Ascending aorta (tissue), 2 donors: ENCODE measurements at regions not wholly inside any gene's neighbourhood (a gene's known extent, or its start where the extent isn't known, plus 50 kb on each side); places are given as distances from the start of the nearest gene placed in this dataset.
"Not testable (repeated sequence)": the region's sequence is repeated elsewhere in the genome, so short reads cannot be mapped to it uniquely, and the experiment has no call there.

ENCODE experiments used
- DNase-seq, 2 donors: peaks; one replicate each; pipeline ENCODE4 v3.0.0-alpha.2; 2019; ENCODE audit warnings: low spot score in 2 of 2
- H3K27ac ChIP-seq, 2 donors: fragments of 200-600 bp; sonication (generic); one replicate each; pipeline ENCODE4 v1.5.1; 2016 to 2017; ENCODE audit warnings: mild to moderate bottlenecking in 1 of 2
- H3K27me3 ChIP-seq: fragments of 200-600 bp; sonication (generic); one replicate; pipeline ENCODE4 v1.5.1; 2017
- H3K36me3 ChIP-seq, 2 donors: fragments of 200-600 bp; sonication (generic); one replicate each; pipeline ENCODE4 v1.5.1; 2016
- H3K4me1 ChIP-seq, 2 donors: fragments of 200-600 bp; sonication (generic); one replicate each; pipeline ENCODE4 v1.5.1; 2016 to 2017; ENCODE audit warnings: mild to moderate bottlenecking in 1 of 2
- H3K4me3 ChIP-seq, 2 donors: fragments of 200-600 bp; sonication (generic); one replicate each; pipeline ENCODE4 v1.5.1; 2016 to 2017; ENCODE audit warnings: mild to moderate bottlenecking in 1 of 2
- H3K9me3 ChIP-seq, 2 donors: fragments of 200-600 bp; sonication (generic); one replicate each; pipeline ENCODE4 v1.5.1; 2016
- CTCF ChIP-seq, 3 experiments: fragments of 200-600 bp in 2 of 3; fragments of 450-650 bp in 1 of 3; sonication (generic) in 2 of 3; IDR thresholded peaks; one replicate each; pipeline ENCODE4 v1.5.1; 2016 to 2019; ENCODE audit warnings: antibody characterized with exemption in 3 of 3, mild to moderate bottlenecking in 1 of 3, moderate library complexity in 1 of 3
- intact Hi-C: fragments of 100-400 bp; cut with DNase I; formaldehyde crosslinking; loops from one replicate; pipeline ENCODE4 v1.15.1; 2023

DNA sequence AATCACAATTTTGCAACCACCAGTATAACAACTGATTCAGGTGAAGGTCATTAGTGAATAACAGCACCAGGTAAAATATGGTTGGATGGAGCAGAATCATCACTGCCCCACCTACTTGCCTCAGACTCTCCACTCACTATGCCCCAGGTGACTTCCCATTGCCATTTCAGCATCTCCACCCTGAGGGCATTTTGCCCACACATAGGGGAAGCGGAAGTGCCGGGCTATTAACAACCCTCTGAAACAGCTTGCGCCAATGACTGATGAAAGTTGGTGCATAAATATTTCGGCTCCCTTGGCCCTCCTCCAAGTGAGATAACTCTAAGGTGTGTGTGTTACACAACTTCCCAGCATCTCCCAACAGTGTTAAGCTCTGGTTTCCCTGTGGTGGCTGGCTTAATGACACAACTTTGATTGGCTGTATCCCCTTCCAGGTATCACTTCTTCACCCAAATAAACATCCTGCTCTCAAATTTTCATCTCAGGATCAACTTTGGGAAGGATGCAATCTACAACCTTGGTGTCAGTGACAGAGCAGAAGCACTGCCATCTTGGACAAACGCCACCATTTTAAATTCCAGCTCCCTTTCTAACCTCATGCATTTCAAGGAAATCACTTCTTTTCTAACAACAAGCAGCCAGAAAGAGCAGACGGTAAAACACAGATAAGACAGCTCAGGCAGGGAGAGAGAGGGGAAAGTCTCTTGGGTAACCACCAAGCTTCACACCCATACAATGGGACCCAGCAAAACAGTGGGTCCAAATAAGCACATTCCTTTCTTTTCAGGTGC lies 73.6 kb upstream of the PPP2R5C start:
- TF ChIP-seq CTCF (IDR thresholded peaks at IDR 0.05), result no peak
- intact Hi-C loops, result no loop called here
- no peak for DNase-seq
- Histone ChIP-seq H3K27me3 (no peaks in the 10 kb centered on the region), H3K9me3 (no peaks in the 10 kb centered on the region), H3K27ac (no peak overlapping the region), H3K36me3 (no peaks in the 10 kb centered on the region), H3K4me3 (no peak overlapping the region), H3K4me1 (no peaks in the 10 kb centered on the region)

DNA sequence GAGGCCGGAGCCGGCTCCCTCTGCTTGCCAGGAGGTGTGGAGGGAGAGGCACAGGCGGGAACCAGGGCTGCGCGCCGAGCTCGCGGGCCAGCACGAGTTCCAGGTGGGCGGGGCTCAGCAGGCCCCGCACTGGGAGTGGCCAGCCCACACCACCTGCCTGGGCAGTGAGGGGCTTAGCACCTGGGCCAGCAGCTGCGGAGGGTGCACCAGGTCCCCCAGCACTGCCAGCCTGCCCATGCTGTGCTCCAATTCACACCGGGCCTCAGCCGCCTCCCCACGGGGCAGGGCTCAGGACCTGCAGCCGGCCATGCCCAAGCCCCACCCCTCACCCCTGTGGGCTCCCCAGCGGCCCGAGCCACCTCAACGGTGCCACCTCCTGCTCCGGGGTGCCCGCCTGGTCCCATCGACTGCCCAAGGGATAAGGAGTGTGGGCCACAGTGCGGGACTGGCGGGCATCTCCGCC lies 72.4 kb upstream of the PPP2R5C start:
- DNase-seq, result no peak
- Histone ChIP-seq H3K4me1 (no peaks in the 10 kb centered on the region), H3K36me3 (no peaks in the 10 kb centered on the region), H3K27me3 (no peaks in the 10 kb centered on the region), H3K9me3 (no peaks in the 10 kb centered on the region), H3K4me3 (no peak overlapping the region), H3K27ac (no peak overlapping the region)
- intact Hi-C loops, result no loop called here
- no peak for TF ChIP-seq CTCF (IDR thresholded peaks at IDR 0.05)

GRCh38 chr14:101689966-101690365 lies 71.5 kb upstream of the PPP2R5C start:
- H3K4me3 ChIP-seq, H3K27me3 ChIP-seq, H3K27ac ChIP-seq, H3K36me3 ChIP-seq, DNase-seq, H3K4me1 ChIP-seq, H3K9me3 ChIP-seq, intact Hi-C loops: not testable (repeated sequence)

GRCh38 chr14:101695659-101696058 lies 65.8 kb upstream of the PPP2R5C start:
- Histone ChIP-seq H3K4me3 (no peak overlapping the region), H3K27ac (no peak overlapping the region), H3K9me3 (peaks cover 0 to 3% of the 10 kb centered on the region in 2 donors), H3K4me1 (no peaks in the 10 kb centered on the region), H3K36me3 (no peaks in the 10 kb centered on the region), H3K27me3 (no peaks in the 10 kb centered on the region)
- TF ChIP-seq CTCF (IDR thresholded peaks at IDR 0.05), result no peak
- no peak for DNase-seq
- intact Hi-C loops, result no loop called here

GRCh38 chr14:101704140-101704539 lies 57.4 kb upstream of the PPP2R5C start:
- no peak overlapping the region for H3K4me3 ChIP-seq
- peaks cover 10% of the 10 kb centered on the region for H3K27me3 ChIP-seq
- no peak overlapping the region for H3K27ac ChIP-seq
- TF ChIP-seq CTCF (IDR thresholded peaks at IDR 0.05), result no peak
- no peaks in the 10 kb centered on the region for H3K9me3 ChIP-seq
- intact Hi-C loops, result no loop called here
- DNase-seq, result no peak
- no peaks in the 10 kb centered on the region for H3K36me3 ChIP-seq
- peaks cover 6 to 7% of the 10 kb centered on the region in 2 donors for H3K4me1 ChIP-seq

DNA sequence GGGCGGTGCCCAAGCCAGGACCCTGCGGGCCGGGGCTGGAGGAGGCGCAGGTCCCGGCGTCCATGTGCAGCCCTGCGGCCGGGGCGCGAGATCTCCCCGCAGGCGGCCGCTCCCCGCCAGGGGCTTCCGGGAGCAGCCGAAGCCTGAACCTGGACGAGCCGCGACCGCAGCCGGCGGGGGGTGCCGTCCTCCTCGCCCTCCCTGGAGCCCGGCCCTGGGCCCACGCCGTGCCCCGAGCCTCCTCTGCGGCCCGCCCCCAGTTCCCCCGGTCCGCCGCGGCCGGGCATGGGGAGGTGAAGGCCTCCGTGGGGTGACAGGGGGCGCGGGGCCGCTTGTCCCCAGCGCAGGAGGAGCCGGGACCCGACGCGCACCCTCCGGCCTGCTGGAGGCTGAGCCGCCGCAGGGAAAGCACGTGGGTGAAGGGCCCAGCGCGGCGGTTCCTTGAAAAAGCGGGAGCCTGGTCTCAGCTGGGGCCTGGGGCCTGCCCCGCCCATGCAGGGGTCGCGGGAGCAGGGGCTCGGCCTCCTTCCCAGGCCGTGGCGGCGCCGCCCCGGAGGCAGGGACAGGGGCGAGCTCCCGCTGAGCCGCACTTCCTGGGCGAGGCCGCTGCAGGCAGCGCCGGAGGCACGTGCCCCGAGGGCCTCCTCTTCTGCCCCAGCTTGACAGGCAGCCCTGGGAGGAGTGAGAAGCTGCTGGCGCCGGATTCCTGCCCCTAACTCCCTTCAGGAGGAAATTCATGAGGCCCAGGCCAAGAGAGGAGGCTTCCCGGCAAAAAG lies 55.6 kb upstream of the PPP2R5C start:
- H3K4me1 ChIP-seq, result peaks cover 6 to 7% of the 10 kb centered on the region in 2 donors
- TF ChIP-seq CTCF (IDR thresholded peaks at IDR 0.05), result no peak
- DNase-seq, result no peak
- H3K4me3 ChIP-seq, result peak overlapping the region; percentile 43 to 61
- peaks cover 10% of the 10 kb centered on the region for H3K27me3 ChIP-seq
- H3K36me3 ChIP-seq, result no peaks in the 10 kb centered on the region
- peak overlapping the region; percentile 51 to 58 for H3K27ac ChIP-seq
- no peaks in the 10 kb centered on the region for H3K9me3 ChIP-seq
- intact Hi-C loops, result loop anchor here (2.0 kb wide), 1 partner anchor 391 kb away; no protein-coding TSS in a partner anchor
